Fibroblast of skin of right biceps (primary cell): ENCODE measurements at regions not wholly inside any gene's neighbourhood (a gene's known extent, or its start where the extent isn't known, plus 50 kb on each side); places are given as distances from the start of the nearest gene placed in this dataset.
A peak's percentile ranks its signal among the peaks of the same experiment; 100 is the strongest.

Experiments
- DNase-seq: peaks from one replicate; pipeline ENCODE4 v3.0.0-alpha.2; 2013

GRCh38 chr2:56104962-56105361 lies 78.8 kb upstream of the CCDC85A start:
- DNase-seq: no peak

GRCh38 chr2:56107502-56108220 lies 76.1 kb upstream of the CCDC85A start:
- DNase-seq: no peak

- no peak for DNase-seq
Measured at GRCh38 chr2:56108806-56109205, 75.0 kb upstream of the CCDC85A start.

- no peak for DNase-seq
Measured at GRCh38 chr2:56109994-56110393, 73.8 kb upstream of the CCDC85A start.

GRCh38 chr2:56113382-56113975 lies 70.3 kb upstream of the CCDC85A start:
- no peak for DNase-seq

GRCh38 chr2:56117764-56118163 lies 66.0 kb upstream of the CCDC85A start:
- no peak for DNase-seq

- no peak for DNase-seq
Measured at GRCh38 chr2:56118474-56118873, 65.3 kb upstream of the CCDC85A start.

- no peak for DNase-seq
Measured at GRCh38 chr2:56121995-56122394, 61.8 kb upstream of the CCDC85A start.

GRCh38 chr2:56123538-56123937 lies 60.3 kb upstream of the CCDC85A start:
- DNase-seq: no peak

GRCh38 chr2:56127010-56127409 lies 56.8 kb upstream of the CCDC85A start:
- no peak for DNase-seq

- peak; percentile 22 for DNase-seq
Measured at GRCh38 chr2:56127463-56128152, 56.2 kb upstream of the CCDC85A start.

GRCh38 chr2:56128235-56128634 lies 55.6 kb upstream of the CCDC85A start:
- DNase-seq: no peak

- DNase-seq: peak; percentile 40
Measured at GRCh38 chr2:56130463-56131070, 53.2 kb upstream of the CCDC85A start.

- DNase-seq: peak; percentile 52
Measured at GRCh38 chr2:56132138-56132537, 51.7 kb upstream of the CCDC85A start.

- DNase-seq: no peak
Measured at GRCh38 chr2:56133441-56133840, 50.3 kb upstream of the CCDC85A start.

- DNase-seq: no peak
Measured at GRCh38 chr2:56133931-56134629, 49.7 kb upstream of the CCDC85A start.
